PC-9 (cell line): ENCODE measurements at regions not wholly inside any gene's neighbourhood (a gene's known extent, or its start where the extent isn't known, plus 50 kb on each side); places are given as distances from the start of the nearest gene placed in this dataset.

Experiments used
- BruUV-seq: library from RNA; stranded (reverse); fragments of 400-500 nt; replicated peaks from 2 replicates; lab custom pipeline; 2021; lab: Mats Ljungman, UMichigan
- CTCF ChIA-PET: fragments of 300-600 bp; sonication (Branson Sonifier 250); formaldehyde crosslinking; loops from one replicate; lab custom pipeline; 2022; ENCODE audit warnings: antibody characterized with exemption; lab: Charles Lee
- POLR2A ChIA-PET: fragments of 300-600 bp; sonication (Branson Sonifier 250); formaldehyde crosslinking; loops from one replicate; lab custom pipeline; 2022; ENCODE audit warnings: antibody characterized with exemption; ENCODE audit not compliant: unreplicated experiment; lab: Charles Lee
- DNase-seq, 2 experiments: peaks; one replicate each; pipeline versions ENCODE4 v3.0.0 to v3.0.0-alpha.2; 2015 to 2022; ENCODE audit warnings: mixed read lengths in 1 of 2
- H2AFZ ChIP-seq: fragments of 200-600 bp; sonication (generic); 2 replicates; pipeline ENCODE4 v1.8.1; 2017; ENCODE audit warnings: antibody characterized with exemption
- H3F3A ChIP-seq: fragments of 200-600 bp; sonication (generic); 2 replicates; pipeline ENCODE4 v1.8.1; 2017; ENCODE audit warnings: antibody characterized with exemption, mild to moderate bottlenecking, low read depth; ENCODE audit not compliant: insufficient read depth
- H3K27ac ChIP-seq: fragments of 200-600 bp; sonication (generic); 2 replicates; pipeline ENCODE4 v1.6.1; 2016; ENCODE audit warnings: mixed run types
- H3K27me3 ChIP-seq: fragments of 200-600 bp; sonication (generic); 2 replicates; pipeline ENCODE4 v1.6.1; 2016; ENCODE audit warnings: low read depth, mixed run types; ENCODE audit not compliant: insufficient read depth
- H3K36me3 ChIP-seq: fragments of 200-600 bp; sonication (generic); 2 replicates; pipeline ENCODE4 v1.6.1; 2016; ENCODE audit warnings: low read depth, mixed run types
- H3K4me1 ChIP-seq: fragments of 200-600 bp; sonication (generic); replicated peaks from 2 replicates; pipeline ENCODE4 v1.6.1; 2016; ENCODE audit warnings: mixed run types; ENCODE audit not compliant: insufficient read depth
- H3K4me2 ChIP-seq: fragments of 200-600 bp; sonication (generic); 2 replicates; pipeline ENCODE4 v1.6.1; 2017; ENCODE audit warnings: mixed run types
- H3K4me3 ChIP-seq: fragments of 200-600 bp; sonication (generic); 2 replicates; pipeline ENCODE4 v1.6.1; 2016; ENCODE audit warnings: mixed run types
- H3K79me2 ChIP-seq: fragments of 200-600 bp; sonication (generic); 2 replicates; pipeline ENCODE4 v1.6.1; 2017; ENCODE audit warnings: low read depth, mixed run types
- H3K9me2 ChIP-seq: fragments of 200-600 bp; sonication (generic); 2 replicates; pipeline ENCODE4 v1.8.1; 2017; ENCODE audit warnings: mild to moderate bottlenecking; ENCODE audit not compliant: insufficient read depth
- H3K9me3 ChIP-seq: fragments of 200-600 bp; sonication (generic); 2 replicates; pipeline ENCODE4 v1.8.1; 2016; ENCODE audit warnings: low read depth; ENCODE audit not compliant: insufficient read depth
- H4K20me1 ChIP-seq: fragments of 200-600 bp; sonication (generic); 2 replicates; pipeline ENCODE4 v1.8.1; 2017; ENCODE audit not compliant: insufficient read depth
- EZH2 ChIP-seq: fragments of 200-600 bp; sonication (generic); IDR thresholded peaks from 2 replicates; pipeline ENCODE4 v1.8.0; 2017; ENCODE audit warnings: antibody characterized with exemption, low read depth
- intact Hi-C: fragments of 100-400 bp; cut with micrococcal nuclease; formaldehyde crosslinking; loops from one replicate; pipeline ENCODE4 v1.10.0; 2022; ENCODE audit not compliant: unreplicated experiment
- TF ChIP-seq, protein P1 (sequence below): fragments of 200-600 bp; sonication (generic); conservative IDR thresholded peaks from 2 replicates; pipeline ENCODE4 v1.6.1; 2017; ENCODE audit warnings: mixed run types, antibody characterized with exemption, mild to moderate bottlenecking, moderate library complexity

GRCh38 chr10:37667736-37668135, 189.7 kb downstream of the ZNF248 start:
- Histone ChIP-seq H4K20me1 (no peaks in the 10 kb centered on the region), H3K27me3 (no peaks in the 10 kb centered on the region), H3K4me3 (no peak overlapping the region), H3F3A (no peaks in the 10 kb centered on the region), H3K9me2 (no peaks in the 10 kb centered on the region), H2AFZ (no peak overlapping the region), H3K27ac (no peak overlapping the region), H3K4me1 (no peaks in the 10 kb centered on the region), H3K4me2 (no peak overlapping the region), H3K79me2 (no peaks in the 10 kb centered on the region), H3K9me3 (no peaks in the 10 kb centered on the region), H3K36me3 (no peaks in the 10 kb centered on the region)
- CTCF ChIA-PET, result no interaction called here
- DNase-seq, result no peak
- POLR2A ChIA-PET, result no interaction called here
- TF ChIP-seq, protein P1, sequence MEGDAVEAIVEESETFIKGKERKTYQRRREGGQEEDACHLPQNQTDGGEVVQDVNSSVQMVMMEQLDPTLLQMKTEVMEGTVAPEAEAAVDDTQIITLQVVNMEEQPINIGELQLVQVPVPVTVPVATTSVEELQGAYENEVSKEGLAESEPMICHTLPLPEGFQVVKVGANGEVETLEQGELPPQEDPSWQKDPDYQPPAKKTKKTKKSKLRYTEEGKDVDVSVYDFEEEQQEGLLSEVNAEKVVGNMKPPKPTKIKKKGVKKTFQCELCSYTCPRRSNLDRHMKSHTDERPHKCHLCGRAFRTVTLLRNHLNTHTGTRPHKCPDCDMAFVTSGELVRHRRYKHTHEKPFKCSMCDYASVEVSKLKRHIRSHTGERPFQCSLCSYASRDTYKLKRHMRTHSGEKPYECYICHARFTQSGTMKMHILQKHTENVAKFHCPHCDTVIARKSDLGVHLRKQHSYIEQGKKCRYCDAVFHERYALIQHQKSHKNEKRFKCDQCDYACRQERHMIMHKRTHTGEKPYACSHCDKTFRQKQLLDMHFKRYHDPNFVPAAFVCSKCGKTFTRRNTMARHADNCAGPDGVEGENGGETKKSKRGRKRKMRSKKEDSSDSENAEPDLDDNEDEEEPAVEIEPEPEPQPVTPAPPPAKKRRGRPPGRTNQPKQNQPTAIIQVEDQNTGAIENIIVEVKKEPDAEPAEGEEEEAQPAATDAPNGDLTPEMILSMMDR, result no peak
- no TSS peak for BruUV-seq
- intact Hi-C loops, result no loop called here

DNA sequence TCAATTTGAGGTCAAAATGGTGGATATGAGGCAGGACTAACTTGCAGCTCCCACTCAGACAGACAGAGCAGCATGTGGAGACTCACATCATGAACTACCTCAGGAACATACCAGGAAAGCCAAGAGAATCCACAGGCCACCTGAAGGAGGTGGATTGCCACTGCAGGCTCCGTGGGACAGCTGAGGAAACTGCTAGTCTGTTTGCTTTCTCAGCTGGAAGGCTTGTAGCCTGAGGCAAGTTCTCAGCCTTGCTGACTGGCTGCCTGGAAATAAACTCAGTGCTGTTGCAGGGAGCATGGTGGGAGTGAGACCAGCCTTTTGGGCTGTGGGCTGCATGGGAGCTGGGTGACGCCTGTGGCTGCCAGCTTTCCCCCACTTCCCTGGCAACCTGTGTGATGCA, 202.9 kb downstream of the ZNF248 start:
- Histone ChIP-seq H2AFZ (no peak overlapping the region), H4K20me1 (no peaks in the 10 kb centered on the region), H3K27ac (no peak overlapping the region), H3F3A (no peaks in the 10 kb centered on the region), H3K27me3 (no peaks in the 10 kb centered on the region), H3K4me2 (no peak overlapping the region), H3K4me1 (no peaks in the 10 kb centered on the region), H3K79me2 (no peaks in the 10 kb centered on the region), H3K36me3 (no peaks in the 10 kb centered on the region), H3K4me3 (no peak overlapping the region), H3K9me2 (no peaks in the 10 kb centered on the region), H3K9me3 (no peaks in the 10 kb centered on the region)
- DNase-seq, result no peak
- TF ChIP-seq EZH2, result no peak
- TF ChIP-seq, protein P1, result no peak
- intact Hi-C loops, result no loop called here
- no TSS peak for BruUV-seq
- ChIA-PET POLR2A (interaction anchor here (0.6 kb wide), 1 partner anchor 677 kb away, joined by 6 read pairs; no protein-coding TSS in a partner anchor), CTCF (no interaction called here)

DNA sequence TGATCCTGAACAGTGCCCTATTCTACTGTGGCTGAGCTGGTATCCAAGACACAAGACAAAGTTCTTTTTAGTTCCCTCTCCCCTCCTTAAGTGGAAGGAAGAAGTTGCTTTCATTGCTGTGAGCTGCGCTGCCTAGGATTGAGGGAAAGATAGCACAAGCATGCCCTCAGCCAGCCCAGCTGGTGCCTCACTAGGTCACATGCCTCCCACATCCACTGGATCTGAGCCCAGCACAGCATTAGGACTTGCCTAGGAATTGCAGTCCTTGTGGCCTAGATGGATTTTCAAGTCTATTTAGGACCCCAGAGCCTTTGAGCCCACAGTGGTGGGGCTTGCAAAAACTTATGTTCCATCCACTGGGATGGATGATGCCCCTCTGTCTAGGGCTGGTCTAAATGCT, 214.2 kb downstream of the ZNF248 start:
- intact Hi-C loops, result no loop called here
- TF ChIP-seq, protein P1, result no peak
- no peak for TF ChIP-seq EZH2
- H3K27me3 ChIP-seq, result no peaks in the 10 kb centered on the region
- ChIA-PET POLR2A (no interaction called here), CTCF (no interaction called here)
- no peaks in the 10 kb centered on the region for H3K9me3 ChIP-seq
- no peak overlapping the region for H3K4me2 ChIP-seq
- no TSS peak for BruUV-seq
- H3K9me2 ChIP-seq, result no peaks in the 10 kb centered on the region
- no peak overlapping the region for H3K27ac ChIP-seq
- H3F3A ChIP-seq, result no peaks in the 10 kb centered on the region
- H3K79me2 ChIP-seq, result no peaks in the 10 kb centered on the region
- DNase-seq, result no peak
- no peaks in the 10 kb centered on the region for H3K36me3 ChIP-seq
- no peaks in the 10 kb centered on the region for H3K4me1 ChIP-seq
- no peak overlapping the region for H2AFZ ChIP-seq
- H3K4me3 ChIP-seq, result no peak overlapping the region
- no peaks in the 10 kb centered on the region for H4K20me1 ChIP-seq
